Body of pancreas (tissue), 4 donors: ENCODE measurements at regions not wholly inside any gene's neighbourhood (a gene's known extent, or its start where the extent isn't known, plus 50 kb on each side); places are given as distances from the start of the nearest gene placed in this dataset.

ENCODE experiments used
- ATAC-seq: fragments of 150-250 bp; one replicate; pipeline ENCODE4 v1.9.1; 2016
- DNase-seq, 4 donors: peaks; one replicate each; pipeline ENCODE4 v3.0.0-alpha.2; 2019
- H3K27ac ChIP-seq, 4 donors: fragments of 200-600 bp; sonication (generic); 1 replicate in 3 of 4; 2 replicates in 1 of 4; pipeline versions ENCODE4 v1.5.1 to v1.6.1; 2016 to 2019; ENCODE audit warnings: mild to moderate bottlenecking in 1 of 4, mixed read lengths in 1 of 4, moderate library complexity in 1 of 4
- H3K27me3 ChIP-seq, 2 donors: fragments of 200-600 bp; sonication (generic); one replicate each; pipeline ENCODE4 v1.6.0; 2016; ENCODE audit warnings: mild to moderate bottlenecking in 1 of 2
- H3K36me3 ChIP-seq, 2 donors: fragments of 200-600 bp; sonication (generic); replicated peaks in 1 of 2; 2 replicates each; pipeline ENCODE4 v1.5.1; 2016; ENCODE audit warnings: low read depth in 2 of 2; ENCODE audit not compliant: insufficient read depth in 1 of 2
- H3K4me1 ChIP-seq: fragments of 200-600 bp; sonication (generic); one replicate; pipeline ENCODE4 v1.6.0; 2016
- H3K4me3 ChIP-seq, 2 donors: fragments of 200-600 bp; sonication (generic); 1 replicate in 1 of 2; 2 replicates in 1 of 2; pipeline ENCODE4 v1.5.1; 2016 to 2019
- H3K9me3 ChIP-seq, 3 donors: fragments of 200-600 bp; sonication (generic); 1 replicate in 2 of 3; 2 replicates in 1 of 3; pipeline ENCODE4 v1.5.1; 2016
- CTCF ChIP-seq, 7 experiments: fragments of 450-650 bp in 4 of 7; fragments of 200-600 bp in 3 of 7; sonication (generic) in 3 of 7; IDR thresholded peaks; one replicate each; pipeline ENCODE4 v1.5.1; 2016 to 2019; ENCODE audit warnings: antibody characterized with exemption in 7 of 7
- POLR2A ChIP-seq, 3 donors: fragments of 450-650 bp; IDR thresholded peaks; one replicate each; pipeline ENCODE4 v1.6.1; 2016; ENCODE audit warnings: antibody characterized with exemption in 3 of 3, mild to moderate bottlenecking in 2 of 3
- WGBS, 2 donors: methylation state at CpG; one replicate each; pipeline ENCODE4 v1.1.5; 2017; 5-methylcytosine and 5-hydroxymethylcytosine counted together
- intact Hi-C: fragments of 100-400 bp; cut with DNase I; formaldehyde crosslinking; loops from one replicate; pipeline ENCODE4 v1.15.1; 2023

- DNase-seq: no peak
- Histone ChIP-seq H3K36me3 (no peaks in the 10 kb centered on the region), H3K4me1 (no peaks in the 10 kb centered on the region), H3K4me3 (no peak overlapping the region), H3K9me3 (no peaks in the 10 kb centered on the region), H3K27ac (no peak overlapping the region), H3K27me3 (no peaks in the 10 kb centered on the region)
- intact Hi-C loops: no loop called here
- no peak for TF ChIP-seq POLR2A (IDR thresholded peaks at IDR 0.05)
- no peak for TF ChIP-seq CTCF (IDR thresholded peaks at IDR 0.05)
- WGBS, 2 donors: 33 to 35% methylated on average over 5 of the region's 5 CpGs
- no peak for ATAC-seq
Observed at GRCh38 chr13:48838193-48838973, 137.3 kb upstream of the FNDC3A start.

DNA sequence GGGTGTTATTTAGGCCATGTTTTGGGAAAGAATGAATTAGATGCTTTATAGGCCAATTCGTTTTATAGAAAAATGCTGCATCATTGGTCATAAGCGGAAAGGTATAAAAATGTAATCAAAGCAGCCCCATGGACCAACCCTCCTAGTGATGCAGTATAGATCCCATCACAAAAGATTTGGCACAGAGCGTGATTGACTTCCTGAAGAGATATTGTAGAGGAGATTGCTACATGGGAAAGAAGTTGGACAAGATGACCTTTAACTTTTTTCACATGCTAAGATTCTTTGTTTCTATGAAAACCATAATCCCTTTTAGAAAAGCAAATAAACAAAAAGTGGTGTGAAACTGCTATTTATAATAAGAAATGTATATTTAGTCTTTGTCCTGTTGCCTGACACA, 136.5 kb upstream of the FNDC3A start:
- no peak for TF ChIP-seq POLR2A (IDR thresholded peaks at IDR 0.05)
- TF ChIP-seq CTCF (IDR thresholded peaks at IDR 0.05): no peak
- DNase-seq (no peak), ATAC-seq (no peak)
- no peaks in the 10 kb centered on the region for H3K27me3 ChIP-seq
- no peak overlapping the region for H3K4me3 ChIP-seq
- intact Hi-C loops: no loop called here
- H3K9me3 ChIP-seq: no peaks in the 10 kb centered on the region
- no peaks in the 10 kb centered on the region for H3K36me3 ChIP-seq
- H3K4me1 ChIP-seq: no peaks in the 10 kb centered on the region
- 80 to 82% methylated on average over 3 of the region's 3 CpGs for WGBS, 2 donors
- H3K27ac ChIP-seq: no peak overlapping the region

DNA sequence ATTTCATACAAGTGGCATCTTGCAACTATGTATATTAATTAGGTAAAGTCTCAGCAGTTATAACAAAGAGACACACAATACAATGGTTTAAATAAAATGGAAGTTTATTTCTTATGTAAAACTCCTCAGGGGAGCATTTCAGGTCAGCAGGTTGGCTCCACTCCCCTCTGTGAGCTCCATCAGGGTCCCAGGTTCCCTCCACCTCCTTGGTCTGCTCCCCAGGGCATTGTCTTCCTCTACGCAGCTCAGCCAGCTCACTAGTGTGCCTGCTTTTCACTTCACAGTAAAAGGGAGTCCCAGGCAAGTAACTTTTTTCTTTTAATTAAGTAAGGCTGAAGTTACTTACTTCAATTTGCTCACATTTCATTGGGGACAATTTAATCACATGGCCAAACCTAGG, 135.3 kb upstream of the FNDC3A start:
- 95 to 100% methylated on average over 1 of the region's 1 CpG for WGBS, 2 donors
- no peak for ATAC-seq

GRCh38 chr13:48842316-48842715, 133.4 kb upstream of the FNDC3A start:
- TF ChIP-seq CTCF (IDR thresholded peaks at IDR 0.05) (no peak), POLR2A (IDR thresholded peaks at IDR 0.05) (no peak)
- intact Hi-C loops: no loop called here
- no peaks in the 10 kb centered on the region for H3K4me1 ChIP-seq
- no peak for DNase-seq
- no peak for ATAC-seq
- no peaks in the 10 kb centered on the region for H3K36me3 ChIP-seq
- H3K9me3 ChIP-seq: no peaks in the 10 kb centered on the region
- no peak overlapping the region for H3K4me3 ChIP-seq
- H3K27me3 ChIP-seq: no peaks in the 10 kb centered on the region
- H3K27ac ChIP-seq: no peak overlapping the region

More for the DNA sequence above, 135.3 kb upstream of the FNDC3A start:
- no peak overlapping the region for H3K27ac ChIP-seq
- no peaks in the 10 kb centered on the region for H3K36me3 ChIP-seq
- H3K27me3 ChIP-seq: no peaks in the 10 kb centered on the region
- no peaks in the 10 kb centered on the region for H3K9me3 ChIP-seq
- no peak for TF ChIP-seq CTCF (IDR thresholded peaks at IDR 0.05)
- TF ChIP-seq POLR2A (IDR thresholded peaks at IDR 0.05): no peak
- no peak overlapping the region for H3K4me3 ChIP-seq
- intact Hi-C loops: no loop called here
- DNase-seq: no peak
- no peaks in the 10 kb centered on the region for H3K4me1 ChIP-seq
